B cell (primary cell): ENCODE measurements at regions not wholly inside any gene's neighbourhood (a gene's known extent, or its start where the extent isn't known, plus 50 kb on each side); places are given as distances from the start of the nearest gene placed in this dataset.

ENCODE experiments used
- CTCF ChIP-seq: fragments of 200-600 bp; IDR thresholded peaks from one replicate; pipeline ENCODE4 v1.8.0; 2022; ENCODE audit warnings: antibody characterized with exemption, mild to moderate bottlenecking
- EZH2 ChIP-seq: IDR thresholded peaks from 2 replicates; pipeline ENCODE4 v1.6.1; 2012; ENCODE audit warnings: borderline replicate concordance, low read depth, mild to moderate bottlenecking, moderate library complexity, low read length; ENCODE audit not compliant: insufficient read depth, poor library complexity, severe bottlenecking

- TF ChIP-seq EZH2 (no peak), CTCF (no peak)
Observed at GRCh38 chr11:92401520-92401919, 176.9 kb downstream of the FAT3 start.
